ENCODE measurements at regions not wholly inside any gene's neighbourhood (a gene's known extent, or its start where the extent isn't known, plus 50 kb on each side); places are given as distances from the start of the nearest gene placed in this dataset.
"Not testable (repeated sequence)": the region's sequence is repeated elsewhere in the genome, so short reads cannot be mapped to it uniquely, and the experiment has no call there.

DNA sequence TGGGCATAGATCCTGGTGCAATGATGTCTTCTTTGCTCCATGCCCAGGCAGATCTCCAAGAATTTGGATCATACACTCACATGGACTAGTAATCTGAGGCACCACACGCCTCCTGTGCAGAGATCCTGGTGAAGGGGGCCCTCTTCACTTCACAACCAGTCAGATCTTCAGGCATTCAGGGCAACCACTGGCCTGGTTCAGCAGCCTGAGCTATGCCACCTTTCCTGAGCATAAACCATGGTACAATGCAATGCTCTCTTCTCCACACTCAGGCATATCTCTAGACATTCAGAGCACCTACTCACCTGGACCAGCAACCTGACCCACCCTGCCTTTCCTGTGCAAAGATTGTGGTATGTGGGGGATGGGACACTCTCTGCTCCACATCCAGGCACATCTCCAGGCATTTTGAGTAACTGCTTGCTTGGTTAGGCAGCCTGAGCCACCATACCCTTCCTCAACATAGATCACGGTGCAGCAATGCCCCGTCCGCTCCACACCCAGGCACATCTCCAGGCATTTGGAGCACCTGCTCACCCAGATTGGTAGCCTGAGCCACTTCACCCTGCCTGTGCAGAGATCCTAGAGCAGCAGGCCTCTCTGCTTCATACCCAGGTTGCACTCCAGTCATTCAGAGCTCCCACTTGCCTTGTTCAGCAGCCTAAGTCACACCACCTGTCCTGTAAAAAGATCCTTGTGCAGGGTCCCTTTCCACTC lies 532.2 kb upstream of the STEAP1 start:
- DNase-seq, result no peak

DNA sequence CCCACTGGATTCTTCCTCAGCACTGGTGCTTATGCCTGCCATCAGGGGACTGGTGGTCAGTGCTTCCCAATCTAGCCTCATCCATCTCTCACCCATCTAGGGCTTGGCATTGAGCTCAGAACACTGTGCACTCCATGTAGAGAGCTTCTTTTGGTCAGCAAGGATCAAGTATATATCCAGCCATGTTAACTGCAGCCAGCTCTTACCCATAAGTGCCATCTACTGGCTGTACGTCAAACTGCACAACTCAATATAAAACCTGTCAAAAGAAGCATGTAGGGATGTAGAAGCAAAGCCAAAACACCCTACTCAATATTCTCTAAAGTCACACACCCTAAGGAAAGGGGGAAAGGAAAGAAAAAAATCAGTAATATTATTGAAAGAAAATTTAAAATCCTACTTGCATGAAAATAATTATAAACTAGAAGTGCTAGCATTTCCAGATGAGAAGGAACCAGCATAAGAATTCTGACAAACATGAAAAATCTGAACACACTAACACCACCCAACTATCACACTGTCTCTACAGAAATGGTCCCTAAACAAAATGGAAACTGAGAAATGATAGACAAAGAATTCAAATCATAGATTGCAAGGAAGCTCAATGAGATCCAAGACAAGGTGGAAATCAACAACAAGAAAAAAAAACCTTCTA lies 531.1 kb upstream of the STEAP1 start:
- peak; percentile 65 for DNase-seq

DNA sequence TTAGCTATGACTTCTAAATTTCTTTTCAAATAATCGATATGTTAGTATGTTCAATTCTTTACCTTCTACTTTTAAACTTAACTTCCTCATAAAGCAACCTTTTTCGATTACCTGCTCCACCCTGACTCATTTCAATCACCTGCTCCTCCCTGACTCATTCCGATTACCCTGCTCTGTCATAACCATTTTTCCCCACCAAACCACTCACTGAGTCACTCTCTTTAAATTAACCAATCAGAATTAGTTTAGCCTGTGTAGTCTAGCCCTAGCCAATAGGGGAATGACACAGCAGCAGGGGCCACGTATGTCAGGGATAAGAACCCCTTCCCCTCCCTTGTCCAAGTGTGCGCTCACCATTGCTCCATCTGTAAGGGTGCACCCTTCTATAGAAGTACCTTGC lies 530.1 kb upstream of the STEAP1 start:
- not testable (repeated sequence) for DNase-seq

DNA sequence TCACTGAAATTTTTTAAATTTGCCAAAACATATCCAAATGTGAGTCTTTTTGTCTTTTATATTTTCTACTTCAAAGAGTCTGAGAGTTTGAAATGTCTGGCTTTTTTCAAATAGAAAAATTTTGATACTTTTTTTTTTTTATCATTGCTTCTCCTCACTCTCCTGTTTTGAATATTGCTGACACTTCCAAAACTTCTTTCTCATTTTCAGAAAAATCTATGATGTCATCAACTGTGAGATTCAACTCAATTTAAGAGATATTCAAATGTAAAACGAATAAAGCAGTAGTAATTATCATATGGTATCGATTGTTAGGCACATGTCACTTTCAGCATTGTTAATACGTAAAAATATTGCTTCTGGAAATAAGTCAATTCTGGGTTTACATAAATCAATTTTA lies 505.8 kb upstream of the STEAP1 start:
- no peak for DNase-seq

DNA sequence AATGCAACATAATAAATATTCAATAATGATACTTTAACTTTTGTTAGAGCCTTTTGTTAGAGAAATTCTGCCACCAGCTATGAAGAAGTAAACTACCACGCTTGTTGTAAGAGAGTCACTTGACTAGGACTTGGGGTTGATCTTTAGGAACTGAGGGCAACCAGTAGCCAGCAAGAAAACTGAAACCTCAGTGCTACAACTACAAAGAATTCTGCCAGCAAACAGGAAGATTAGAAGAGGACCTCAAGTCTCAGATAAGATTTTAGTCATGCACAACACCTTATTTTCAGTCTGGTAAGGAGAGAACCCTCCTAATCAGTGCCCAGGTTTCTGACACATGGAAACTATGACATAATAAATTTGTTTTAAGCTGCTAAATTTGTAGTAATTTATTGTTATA lies 498.3 kb upstream of the STEAP1 start:
- DNase-seq, result no peak

DNA sequence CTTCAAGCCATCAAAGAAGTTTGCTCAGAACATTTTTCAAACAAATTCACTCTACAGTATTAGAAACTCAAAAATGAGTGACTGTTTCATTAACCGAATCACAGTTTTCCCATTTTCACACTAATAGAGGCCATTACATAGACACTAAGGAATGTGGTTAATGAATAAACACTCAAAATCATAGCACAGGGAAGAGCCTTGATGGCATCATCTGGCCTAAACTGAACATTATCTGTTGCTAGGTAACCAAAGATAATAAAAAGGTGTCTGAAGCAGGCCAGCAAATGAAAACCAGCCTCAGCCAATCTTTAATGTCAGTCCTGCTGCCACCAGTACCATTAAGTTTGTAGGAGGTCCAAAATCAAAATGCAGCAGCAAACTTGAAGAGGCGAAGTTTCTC lies 492.4 kb upstream of the STEAP1 start:
- DNase-seq, result no peak

DNA sequence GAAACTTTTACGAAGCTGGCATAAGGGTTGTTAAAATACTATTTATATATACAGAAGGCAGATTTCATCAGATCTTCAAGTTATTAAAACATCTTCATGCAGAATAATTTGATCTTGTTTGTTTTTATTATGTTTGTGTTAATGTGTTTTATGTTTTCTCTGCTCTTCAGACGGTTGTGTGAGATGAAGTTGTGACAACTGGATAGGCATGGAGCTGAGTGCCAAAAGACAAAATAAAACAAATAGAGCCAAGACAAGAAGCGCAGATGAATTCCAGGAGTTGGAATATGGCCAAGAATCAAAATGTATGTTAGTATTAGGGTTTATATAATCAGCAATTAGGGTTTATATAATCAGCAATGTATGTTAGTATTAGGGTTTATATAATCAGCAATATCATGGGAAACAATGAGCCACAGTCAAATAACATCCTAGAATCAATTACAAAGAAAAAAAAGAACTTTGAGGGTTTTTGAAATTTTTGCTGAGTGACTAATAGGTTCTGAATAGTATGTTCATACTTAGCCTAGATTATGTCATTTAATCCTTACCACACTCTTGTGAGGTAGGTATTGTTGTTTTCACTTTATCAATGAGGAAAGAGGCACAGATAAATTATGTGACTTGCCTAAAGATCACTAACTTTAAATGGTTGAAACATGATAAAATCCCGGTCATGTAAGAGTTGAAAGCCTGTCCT lies 488.0 kb upstream of the STEAP1 start:
- no peak for DNase-seq

DNA sequence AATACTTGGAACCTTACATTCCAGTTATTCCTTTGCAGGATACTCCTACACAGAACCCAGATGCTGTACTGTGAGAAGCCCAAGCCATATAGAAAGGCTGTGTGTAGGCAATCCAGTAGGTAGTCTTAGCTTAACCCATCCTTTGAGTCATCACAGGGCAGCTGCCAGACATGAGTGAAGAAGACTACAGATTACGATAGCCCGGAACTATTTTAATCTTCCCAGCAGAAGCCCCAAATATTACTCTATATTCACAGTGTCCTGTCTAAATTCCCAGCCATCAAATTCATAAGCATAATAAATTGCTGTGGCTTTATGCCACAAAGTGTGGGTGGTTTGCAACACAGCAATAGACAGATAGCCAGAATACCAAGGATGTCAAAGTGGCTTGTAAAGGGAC lies 474.1 kb upstream of the STEAP1 start:
- DNase-seq, result no peak

DNA sequence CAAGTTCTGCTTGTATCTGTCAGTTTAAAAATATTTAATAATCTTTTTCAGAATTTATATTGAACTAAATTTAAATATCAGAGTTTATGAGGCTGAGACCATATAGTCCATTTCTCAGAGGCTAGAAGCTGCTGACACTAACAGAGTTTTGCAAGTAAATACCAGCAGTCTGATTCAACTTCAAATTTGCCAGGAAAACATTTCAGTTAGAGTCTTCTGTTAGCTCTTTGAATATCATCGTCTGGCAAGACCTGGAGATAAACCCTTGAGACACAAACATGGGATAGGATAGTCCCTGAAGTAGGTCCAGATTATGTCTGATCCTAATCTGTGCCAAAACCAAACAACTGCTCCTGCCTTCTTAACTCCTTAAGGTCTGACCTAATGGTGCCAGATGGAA lies 472.8 kb upstream of the STEAP1 start:
- no peak for DNase-seq

DNA sequence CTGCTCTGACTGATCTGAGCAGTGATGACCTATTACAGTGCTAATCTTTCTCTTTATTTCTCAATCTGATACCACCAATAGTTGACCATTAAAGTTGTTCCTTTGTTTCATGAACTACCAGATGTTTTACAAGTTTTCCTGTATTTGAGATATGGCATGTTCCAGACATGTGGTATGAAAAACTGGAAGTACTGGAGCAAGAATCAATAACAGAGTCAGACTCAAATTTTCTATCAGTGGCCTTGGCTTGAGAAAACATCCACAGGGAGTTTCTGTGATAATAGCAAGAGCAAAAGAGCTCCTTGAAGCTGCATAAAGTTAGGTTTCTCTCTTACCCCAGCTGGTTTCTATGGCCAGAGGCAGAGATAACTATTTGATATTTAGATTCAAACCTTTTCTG lies 469.0 kb upstream of the STEAP1 start:
- DNase-seq, result no peak

DNA sequence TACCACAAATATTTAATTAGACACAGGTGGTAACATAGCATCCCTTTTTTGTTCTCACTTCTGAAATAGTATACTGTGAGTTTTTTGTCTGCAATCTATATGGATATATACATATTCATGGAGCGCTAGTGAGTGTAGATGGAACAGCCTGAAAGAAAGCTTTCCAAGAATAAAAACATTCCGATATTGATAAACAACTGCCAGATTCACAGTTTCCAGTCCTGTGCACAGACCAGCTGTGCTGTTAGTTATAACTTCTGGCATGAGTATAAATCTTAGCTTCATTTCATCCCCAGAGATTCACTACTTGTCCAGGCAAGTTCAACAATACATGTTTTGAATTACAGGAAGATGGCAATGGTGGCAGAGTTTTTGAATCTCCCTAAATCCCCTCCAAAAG lies 467.1 kb upstream of the STEAP1 start:
- DNase-seq, result no peak

DNA sequence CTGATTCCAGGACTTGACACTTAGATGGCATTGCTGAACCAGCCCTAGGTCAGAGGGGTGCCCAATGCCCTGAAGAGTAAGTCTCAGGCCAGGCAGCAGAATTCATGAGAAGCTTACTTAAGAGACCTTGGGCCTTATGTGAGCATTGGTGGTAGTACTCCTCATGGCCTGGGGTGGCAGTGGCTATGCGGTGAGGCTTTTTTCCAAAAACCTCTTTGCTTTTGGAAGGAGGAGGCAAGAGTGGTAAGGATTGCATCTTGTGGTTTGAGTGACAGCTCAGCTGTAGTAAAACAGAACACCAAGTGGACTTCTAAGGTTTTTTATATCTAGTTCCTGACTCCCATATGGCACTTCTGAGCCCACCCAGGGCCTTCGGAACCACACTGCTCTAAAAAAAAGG lies 459.0 kb upstream of the STEAP1 start:
- DNase-seq, result no peak

DNA sequence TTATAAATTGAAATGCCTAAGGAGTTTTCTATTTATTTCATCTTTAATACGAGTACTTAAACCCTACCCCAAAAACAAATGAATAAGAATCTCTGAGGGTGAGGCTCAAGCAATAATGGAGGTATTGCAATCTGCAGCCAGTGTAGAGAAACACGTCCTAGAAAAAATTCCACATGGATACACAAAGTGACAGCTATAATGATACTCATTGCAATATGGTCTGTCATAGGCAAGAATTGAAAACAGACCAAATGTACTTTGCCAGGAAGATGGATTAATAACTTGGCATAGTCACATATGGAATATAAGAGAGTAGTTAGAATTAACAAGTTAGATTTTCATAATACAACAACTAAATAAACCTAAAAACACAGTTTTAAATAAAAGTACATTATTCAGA lies 440.1 kb upstream of the STEAP1 start:
- no peak for DNase-seq

DNA sequence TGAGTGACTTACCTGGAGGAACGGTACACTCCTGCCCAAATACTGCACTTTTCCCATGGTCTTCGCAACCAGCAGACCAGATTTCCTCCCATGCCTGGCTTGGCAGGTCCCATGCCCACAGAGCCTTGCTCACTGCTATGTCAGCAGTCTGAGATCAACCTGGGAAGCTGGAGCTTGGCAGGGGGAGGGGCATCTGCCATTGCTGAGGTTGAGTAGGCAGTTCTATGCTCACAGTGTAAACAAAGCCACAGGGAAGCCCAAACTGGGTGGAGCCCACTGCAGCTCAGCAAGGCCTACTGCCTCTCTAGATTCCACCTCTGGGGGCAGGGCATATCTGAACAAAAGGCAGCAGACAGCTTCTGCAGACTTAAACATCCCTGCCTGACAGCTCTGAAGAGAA lies 435.3 kb upstream of the STEAP1 start:
- not testable (repeated sequence) for DNase-seq

DNA sequence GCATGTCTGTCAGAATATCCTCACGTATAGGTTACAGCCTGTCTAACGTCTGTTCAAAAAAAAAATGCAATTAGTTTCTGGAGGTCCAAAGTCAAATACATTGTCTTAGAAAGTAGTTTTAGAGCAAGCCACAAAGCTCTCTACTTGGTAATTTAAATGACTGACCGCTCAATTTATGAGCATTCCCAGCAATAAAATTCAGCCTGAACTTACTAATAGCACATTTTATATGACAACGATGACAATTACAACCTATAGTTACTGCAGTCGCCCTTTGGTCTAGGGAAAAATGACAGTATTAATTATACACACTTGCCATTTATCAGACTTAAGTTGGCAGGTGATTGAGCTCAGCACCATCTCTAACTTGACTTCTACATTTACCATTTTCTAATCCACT lies 425.8 kb upstream of the STEAP1 start:
- no peak for DNase-seq

DNA sequence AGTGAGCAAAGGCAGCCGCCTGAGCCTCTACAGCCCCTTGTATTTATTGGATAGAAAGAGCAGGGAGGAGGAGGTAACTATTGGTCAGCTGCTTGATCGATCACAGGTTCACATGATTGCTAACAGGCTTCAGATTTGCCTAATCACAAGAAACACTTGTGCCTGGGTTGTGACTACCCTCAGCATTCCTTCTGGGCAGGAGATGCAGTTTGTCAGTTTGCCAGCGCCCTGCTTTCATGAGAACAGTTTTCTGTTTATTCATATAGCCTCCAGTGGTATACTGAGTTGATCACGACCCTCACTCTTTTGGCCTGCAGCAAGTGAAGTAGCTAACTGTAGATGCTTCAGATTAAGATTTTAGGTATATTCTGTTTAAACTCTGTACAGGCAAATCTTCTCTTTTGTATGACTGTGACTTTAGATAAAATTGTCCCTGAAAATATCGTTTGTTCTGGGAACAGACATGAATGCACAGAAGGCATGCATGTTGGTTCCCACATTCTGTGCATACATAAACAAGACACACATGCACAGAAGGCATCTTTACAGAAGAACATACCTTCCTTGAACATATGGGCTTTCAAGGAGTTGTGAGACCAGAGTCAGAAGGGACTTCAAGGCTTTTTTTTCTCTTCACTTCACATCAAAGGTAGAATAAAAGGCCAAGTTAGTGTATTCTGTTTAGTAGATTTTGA lies 422.4 kb upstream of the STEAP1 start:
- no peak for DNase-seq

DNA sequence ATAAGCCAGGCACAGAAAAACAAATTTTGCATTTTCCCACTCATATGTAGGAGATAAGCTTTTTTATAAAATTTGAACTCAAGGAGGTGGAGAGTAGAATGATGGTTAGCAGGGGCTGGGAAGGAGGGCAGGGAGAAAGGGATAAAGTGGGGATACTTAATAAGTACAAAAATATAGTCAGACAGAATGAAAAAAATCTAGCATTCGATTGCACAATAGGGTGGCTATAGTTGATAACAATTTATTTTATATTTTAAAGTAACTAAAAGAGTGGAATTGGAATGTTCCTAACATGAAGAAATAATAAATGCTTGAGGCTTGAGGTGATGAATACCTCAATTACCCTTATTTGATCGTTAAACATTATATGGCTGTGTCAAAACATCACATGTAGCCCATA lies 415.7 kb upstream of the STEAP1 start:
- DNase-seq, result no peak

DNA sequence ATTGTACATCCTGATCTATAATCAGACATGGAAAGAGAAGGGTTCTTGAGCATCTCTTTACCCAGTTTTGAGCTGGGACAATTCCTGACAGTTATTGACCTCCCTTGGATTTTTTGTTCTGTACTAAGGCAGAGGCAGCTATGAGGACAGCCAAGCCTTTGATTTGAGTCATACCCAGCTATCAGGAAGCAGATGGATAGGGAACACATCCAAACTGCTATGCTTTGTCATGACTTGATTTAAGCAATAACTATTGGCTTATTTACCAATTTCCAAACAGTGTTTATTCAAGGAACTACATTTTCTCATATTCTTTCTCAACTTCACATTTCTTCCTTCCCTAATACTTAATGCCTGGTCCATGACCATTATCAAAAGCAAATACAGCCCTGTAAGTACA lies 396.4 kb upstream of the STEAP1 start:
- no peak for DNase-seq

DNA sequence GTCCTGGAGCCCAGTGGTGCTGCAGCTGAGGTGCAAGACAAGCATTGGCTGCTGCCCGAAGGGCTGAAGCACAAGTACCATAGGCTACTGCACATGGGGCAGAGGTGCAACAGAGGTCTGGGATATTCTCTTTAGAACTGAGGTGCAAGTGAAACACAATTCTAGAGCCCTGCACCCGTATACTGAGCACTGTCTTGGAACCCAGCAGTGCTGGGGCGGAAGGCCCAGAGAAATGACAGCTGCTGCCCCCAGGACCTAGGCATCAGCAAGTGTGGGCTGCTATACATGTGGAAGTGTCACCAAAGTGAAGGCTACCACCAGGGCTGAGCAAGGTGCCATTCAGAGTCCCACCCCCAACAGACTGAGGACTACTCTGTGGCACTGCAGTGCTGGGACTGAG lies 393.6 kb upstream of the STEAP1 start:
- no peak for DNase-seq

DNA sequence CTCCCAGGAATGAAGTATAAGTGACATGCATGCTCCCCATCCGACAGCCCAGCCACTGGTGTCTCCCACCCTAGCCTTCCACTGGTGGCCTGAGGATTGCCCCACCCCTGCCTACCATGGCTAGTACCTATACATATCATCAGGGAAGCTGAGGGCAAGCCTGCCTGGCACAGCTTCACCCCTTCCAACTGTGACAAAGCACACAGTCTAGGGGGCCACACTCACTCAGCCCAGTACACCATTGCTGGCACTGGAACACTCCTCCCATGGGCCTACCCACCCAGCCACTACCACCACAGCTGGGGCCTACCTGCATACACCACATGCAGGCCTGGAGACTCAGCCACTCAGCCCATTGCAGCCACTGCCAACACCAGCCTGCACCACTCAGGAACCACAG lies 393.1 kb upstream of the STEAP1 start:
- no peak for DNase-seq

DNA sequence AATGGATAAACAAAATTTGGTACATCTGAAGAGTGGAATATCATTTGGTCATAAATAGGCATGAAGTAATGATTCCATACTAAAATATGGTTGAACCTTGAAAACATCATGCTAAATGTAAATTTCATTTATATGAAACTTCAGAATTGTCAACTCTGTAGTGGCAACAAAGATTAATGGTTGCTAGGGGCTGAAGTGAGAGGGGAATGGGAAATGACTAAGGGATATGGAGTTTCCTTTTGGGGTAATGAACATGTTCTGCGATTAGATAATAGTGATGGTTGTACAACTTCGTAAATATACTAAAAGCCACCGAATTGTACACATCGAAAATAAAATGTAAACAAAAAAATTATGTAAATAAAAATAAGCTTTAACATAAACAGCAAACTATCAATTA lies 384.1 kb upstream of the STEAP1 start:
- DNase-seq, result no peak

DNA sequence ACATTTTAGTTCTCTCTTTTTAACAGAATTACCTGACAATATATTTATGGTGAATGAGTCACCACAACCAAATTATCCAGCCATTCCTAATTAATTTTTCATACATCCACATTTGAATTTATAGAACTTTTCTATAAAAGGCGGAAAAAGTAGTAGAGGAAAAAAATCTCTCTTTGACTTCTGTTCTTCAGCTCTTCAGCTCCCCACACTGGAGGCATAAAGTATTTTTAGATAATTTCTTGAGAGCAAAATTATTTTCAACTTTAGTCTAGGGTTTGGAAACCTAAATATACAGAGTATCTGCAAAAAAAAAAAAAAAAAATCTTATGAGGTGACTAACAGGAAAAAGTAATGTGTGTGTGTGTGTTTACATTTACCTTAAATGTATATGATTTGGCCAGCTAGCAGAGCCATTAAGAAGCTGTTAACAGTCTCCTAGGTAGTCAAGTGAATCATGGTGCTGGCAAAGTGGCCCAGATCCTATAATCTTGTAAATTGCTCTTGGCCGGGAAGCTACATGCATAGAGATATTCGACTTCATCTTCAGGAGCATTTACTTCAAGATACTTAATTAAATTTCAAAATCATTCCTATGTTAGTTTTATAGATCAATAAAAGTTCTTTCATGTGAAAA lies 383.1 kb upstream of the STEAP1 start:
- no peak for DNase-seq

DNA sequence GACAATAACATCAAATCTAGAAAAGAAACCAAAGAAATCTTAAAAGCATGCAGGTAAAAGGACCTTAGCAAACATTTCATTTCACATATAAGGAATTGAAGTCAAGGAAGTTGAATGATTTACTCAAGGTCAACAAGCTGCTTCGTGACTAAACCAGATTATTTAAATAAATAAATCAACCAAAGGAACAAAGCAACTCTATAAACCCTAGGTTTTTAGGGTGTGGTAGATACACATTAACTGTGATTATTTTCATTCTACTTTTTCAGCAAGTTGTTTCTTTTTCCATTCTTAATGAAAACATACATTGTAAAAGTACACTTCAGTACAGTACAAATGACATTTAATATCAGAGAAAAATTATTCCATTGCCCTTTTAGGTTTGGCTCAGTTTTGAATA lies 382.0 kb upstream of the STEAP1 start:
- DNase-seq, result no peak

Measured in midbrain (tissue), 1 donor.